ENCODE measurements at regions not wholly inside any gene's neighbourhood (a gene's known extent, or its start where the extent isn't known, plus 50 kb on each side); places are given as distances from the start of the nearest gene placed in this dataset.
"Not testable (repeated sequence)": the region's sequence is repeated elsewhere in the genome, so short reads cannot be mapped to it uniquely, and the experiment has no call there.

GRCh38 chr17:30686538-30687479 lies 137.7 kb downstream of the CRLF3 start:
- WGBS = 37% methylated on average over 10 of the region's 28 CpGs
- not testable (repeated sequence) for H3K27me3 ChIP-seq (ENCODE audit: control insufficient read depth in 1 of 2, insufficient read depth in 1 of 2, low read length in 2 of 2)

GRCh38 chr17:30682280-30682679 lies 142.2 kb downstream of the CRLF3 start:
- not testable (repeated sequence) for H4K91ac ChIP-seq (ENCODE audit: low read length); H3K23ac ChIP-seq (ENCODE audit: low read length in 2 of 2); H3K27ac ChIP-seq (ENCODE audit: low read length, poor library complexity, severe bottlenecking); H3K4me3 ChIP-seq (ENCODE audit: insufficient read depth in 1 of 2, low read depth in 1 of 2, low read length in 2 of 2); H2AFZ ChIP-seq (ENCODE audit: low read depth, low read length); H2BK15ac ChIP-seq (ENCODE audit: low read depth, poor library complexity, severe bottlenecking); H3K9me3 ChIP-seq (ENCODE audit: control insufficient read depth, low read length); H3K4me2 ChIP-seq (ENCODE audit: low read length, poor library complexity, severe bottlenecking); H2AK5ac ChIP-seq (ENCODE audit: low read length, severe bottlenecking); DNase-seq; H3K27me3 ChIP-seq (ENCODE audit: control insufficient read depth in 1 of 2, insufficient read depth in 1 of 2, low read length in 2 of 2); H4K8ac ChIP-seq (ENCODE audit: low read length); H3K4me1 ChIP-seq (ENCODE audit: control insufficient read depth, insufficient read depth, low read depth, low read length); H3K9ac ChIP-seq (ENCODE audit: low read length); H3K79me1 ChIP-seq (replicated peaks; ENCODE audit: low read length, poor library complexity, severe bottlenecking); H2BK12ac ChIP-seq (ENCODE audit: low read length in 2 of 2); H2BK5ac ChIP-seq (ENCODE audit: low read depth, low read length, poor library complexity, severe bottlenecking); H3K4ac ChIP-seq (ENCODE audit: low read depth in 1 of 2, low read length in 2 of 2); H3K14ac ChIP-seq (ENCODE audit: low read length in 2 of 2); H3K18ac ChIP-seq (ENCODE audit: low read depth in 1 of 2, low read length in 2 of 2); H2BK120ac ChIP-seq (ENCODE audit: low read depth, low read length); H3K36me3 ChIP-seq (ENCODE audit: control insufficient read depth in 1 of 2, insufficient read depth in 2 of 2, low read depth in 1 of 2, low read length in 2 of 2)
- 96% methylated on average over 3 of the region's 4 CpGs for WGBS

More at GRCh38 chr17:30686538-30687479, 137.7 kb downstream of the CRLF3 start:
- H3K79me1 ChIP-seq (replicated peaks; ENCODE audit: low read length, poor library complexity, severe bottlenecking); H2BK5ac ChIP-seq (ENCODE audit: low read depth, low read length, poor library complexity, severe bottlenecking); H2BK12ac ChIP-seq (ENCODE audit: low read length in 2 of 2); H3K14ac ChIP-seq (ENCODE audit: low read length in 2 of 2); H2AFZ ChIP-seq (ENCODE audit: low read depth, low read length); H3K9me3 ChIP-seq (ENCODE audit: control insufficient read depth, low read length); H3K4me1 ChIP-seq (ENCODE audit: control insufficient read depth, insufficient read depth, low read depth, low read length); H2AK5ac ChIP-seq (ENCODE audit: low read length, severe bottlenecking); H2BK120ac ChIP-seq (ENCODE audit: low read depth, low read length); H3K4ac ChIP-seq (ENCODE audit: low read depth in 1 of 2, low read length in 2 of 2); H2BK15ac ChIP-seq (ENCODE audit: low read depth, poor library complexity, severe bottlenecking); H3K23ac ChIP-seq (ENCODE audit: low read length in 2 of 2); H4K91ac ChIP-seq (ENCODE audit: low read length); H3K27ac ChIP-seq (ENCODE audit: low read length, poor library complexity, severe bottlenecking); H3K36me3 ChIP-seq (ENCODE audit: control insufficient read depth in 1 of 2, insufficient read depth in 2 of 2, low read depth in 1 of 2, low read length in 2 of 2); DNase-seq; H3K4me2 ChIP-seq (ENCODE audit: low read length, poor library complexity, severe bottlenecking): not testable (repeated sequence)
- H3K18ac ChIP-seq (ENCODE audit: low read depth in 1 of 2, low read length in 2 of 2) = peak overlapping the region; percentile 6 to 30
- peak overlapping the region; percentile 61 for H3K9ac ChIP-seq (ENCODE audit: low read length)
- H4K8ac ChIP-seq (ENCODE audit: low read length) = peak overlapping the region; percentile 49
- H3K4me3 ChIP-seq (ENCODE audit: insufficient read depth in 1 of 2, low read depth in 1 of 2, low read length in 2 of 2) = peak overlapping the region in 1 of 2 experiments; percentile 44

GRCh38 chr17:30680681-30681080 lies 143.8 kb downstream of the CRLF3 start:
- not testable (repeated sequence) for H4K8ac ChIP-seq (ENCODE audit: low read length); H3K36me3 ChIP-seq (ENCODE audit: control insufficient read depth in 1 of 2, insufficient read depth in 2 of 2, low read depth in 1 of 2, low read length in 2 of 2); H2BK5ac ChIP-seq (ENCODE audit: low read depth, low read length, poor library complexity, severe bottlenecking); DNase-seq; H2BK12ac ChIP-seq (ENCODE audit: low read length in 2 of 2); H3K27ac ChIP-seq (ENCODE audit: low read length, poor library complexity, severe bottlenecking); H3K9me3 ChIP-seq (ENCODE audit: control insufficient read depth, low read length); H3K9ac ChIP-seq (ENCODE audit: low read length); H2BK120ac ChIP-seq (ENCODE audit: low read depth, low read length); H4K91ac ChIP-seq (ENCODE audit: low read length); H3K18ac ChIP-seq (ENCODE audit: low read depth in 1 of 2, low read length in 2 of 2); H3K4me1 ChIP-seq (ENCODE audit: control insufficient read depth, insufficient read depth, low read depth, low read length); H3K4me3 ChIP-seq (ENCODE audit: insufficient read depth in 1 of 2, low read depth in 1 of 2, low read length in 2 of 2); H2AFZ ChIP-seq (ENCODE audit: low read depth, low read length); H2BK15ac ChIP-seq (ENCODE audit: low read depth, poor library complexity, severe bottlenecking); H3K4ac ChIP-seq (ENCODE audit: low read depth in 1 of 2, low read length in 2 of 2); H2AK5ac ChIP-seq (ENCODE audit: low read length, severe bottlenecking); H3K23ac ChIP-seq (ENCODE audit: low read length in 2 of 2); H3K14ac ChIP-seq (ENCODE audit: low read length in 2 of 2); H3K4me2 ChIP-seq (ENCODE audit: low read length, poor library complexity, severe bottlenecking); H3K79me1 ChIP-seq (replicated peaks; ENCODE audit: low read length, poor library complexity, severe bottlenecking); H3K27me3 ChIP-seq (ENCODE audit: control insufficient read depth in 1 of 2, insufficient read depth in 1 of 2, low read length in 2 of 2)
- WGBS = no CpG with 5 or more reads among the region's 5 CpGs

GRCh38 chr17:30677550-30678249 lies 146.8 kb downstream of the CRLF3 start:
- Histone ChIP-seq H2BK15ac (ENCODE audit: low read depth, poor library complexity, severe bottlenecking) (no peak overlapping the region), H3K4me3 (ENCODE audit: insufficient read depth in 1 of 2, low read depth in 1 of 2, low read length in 2 of 2) (no peak overlapping the region), H3K36me3 (ENCODE audit: control insufficient read depth in 1 of 2, insufficient read depth in 2 of 2, low read depth in 1 of 2, low read length in 2 of 2) (no peaks in the 10 kb centered on the region), H3K4me1 (ENCODE audit: control insufficient read depth, insufficient read depth, low read depth, low read length) (no peaks in the 10 kb centered on the region), H2BK120ac (ENCODE audit: low read depth, low read length) (no peak overlapping the region), H2BK12ac (ENCODE audit: low read length in 2 of 2) (no peak overlapping the region), H3K27me3 (ENCODE audit: control insufficient read depth in 1 of 2, insufficient read depth in 1 of 2, low read length in 2 of 2) (no peaks in the 10 kb centered on the region), H3K9me3 (ENCODE audit: control insufficient read depth, low read length) (peaks cover 6% of the 10 kb centered on the region), H3K23ac (ENCODE audit: low read length in 2 of 2) (no peak overlapping the region), H3K14ac (ENCODE audit: low read length in 2 of 2) (no peak overlapping the region), H3K4ac (ENCODE audit: low read depth in 1 of 2, low read length in 2 of 2) (no peak overlapping the region), H3K18ac (ENCODE audit: low read depth in 1 of 2, low read length in 2 of 2) (no peak overlapping the region), H2AK5ac (ENCODE audit: low read length, severe bottlenecking) (no peak overlapping the region), H2BK5ac (ENCODE audit: low read depth, low read length, poor library complexity, severe bottlenecking) (no peak overlapping the region), H3K4me2 (ENCODE audit: low read length, poor library complexity, severe bottlenecking) (no peak overlapping the region), H3K79me1 (replicated peaks; ENCODE audit: low read length, poor library complexity, severe bottlenecking) (no peaks in the 10 kb centered on the region), H4K91ac (ENCODE audit: low read length) (no peak overlapping the region), H3K9ac (ENCODE audit: low read length) (no peak overlapping the region), H2AFZ (ENCODE audit: low read depth, low read length) (no peak overlapping the region), H3K27ac (ENCODE audit: low read length, poor library complexity, severe bottlenecking) (no peak overlapping the region), H4K8ac (ENCODE audit: low read length) (no peak overlapping the region)
- DNase-seq = no peak
- 92% methylated on average over 4 of the region's 4 CpGs for WGBS

All from mesenchymal stem cell (in vitro differentiated cells and primary cell).